HG02763 (cell line): ENCODE measurements at regions not wholly inside any gene's neighbourhood (a gene's known extent, or its start where the extent isn't known, plus 50 kb on each side); places are given as distances from the start of the nearest gene placed in this dataset.
"Not testable (repeated sequence)": the region's sequence is repeated elsewhere in the genome, so short reads cannot be mapped to it uniquely, and the experiment has no call there.

Source experiments
- ATAC-seq: cut with Tn5 transposase; IDR thresholded peaks from one replicate; pipeline ENCODE4 v1.9.1; 2021; ENCODE audit warnings: mild to moderate bottlenecking, moderate library complexity; ENCODE audit not compliant: unreplicated experiment

DNA sequence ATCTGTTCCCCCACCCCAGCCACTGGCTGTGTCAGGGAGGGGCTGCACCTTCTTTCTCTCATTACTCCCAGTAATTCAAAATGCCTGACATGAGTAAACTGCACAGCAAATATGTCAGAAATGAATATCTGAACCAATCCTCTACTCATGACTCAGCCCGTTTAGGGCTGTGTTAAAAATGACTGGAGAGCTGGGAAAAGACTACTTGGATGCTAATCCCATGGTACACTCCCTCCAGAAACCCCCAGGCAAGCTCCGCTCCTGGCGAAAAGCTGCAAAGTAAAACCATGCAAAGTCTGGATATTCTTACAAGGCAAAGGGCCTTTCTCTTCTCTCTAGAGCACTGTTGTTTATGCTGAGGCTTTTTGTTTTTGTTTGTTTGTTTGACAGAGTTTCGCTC lies 448.1 kb upstream of the DYNLRB2 start:
- ATAC-seq, result no peak

- not testable (repeated sequence) for ATAC-seq
Observed at GRCh38 chr16:80091453-80091852, 449.3 kb upstream of the DYNLRB2 start.

DNA sequence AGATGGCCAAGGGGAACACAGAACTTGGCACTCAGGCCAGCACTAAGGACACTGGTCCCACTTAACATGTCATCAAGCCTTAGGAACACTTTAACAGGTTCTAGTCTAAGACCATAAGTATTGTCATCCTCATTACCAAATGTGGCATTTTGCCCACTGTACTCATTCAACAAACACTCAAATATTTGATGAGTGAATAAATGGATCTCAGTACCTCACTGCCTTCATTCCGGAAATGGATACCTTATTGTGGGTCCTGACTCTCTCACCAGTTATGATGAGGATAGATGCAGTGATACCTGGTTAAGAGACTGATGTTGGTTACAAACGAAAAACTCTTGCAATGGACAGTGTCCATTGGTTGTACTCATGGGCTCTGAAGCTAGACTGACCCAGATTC lies 455.2 kb upstream of the DYNLRB2 start:
- ATAC-seq, result no peak

- no peak for ATAC-seq
Observed at GRCh38 chr16:80084614-80085013, 456.2 kb upstream of the DYNLRB2 start.

- ATAC-seq, result no peak
Observed at GRCh38 chr16:80084163-80084562, 456.6 kb upstream of the DYNLRB2 start.

GRCh38 chr16:80082906-80083305 lies 457.9 kb upstream of the DYNLRB2 start:
- ATAC-seq, result no peak

DNA sequence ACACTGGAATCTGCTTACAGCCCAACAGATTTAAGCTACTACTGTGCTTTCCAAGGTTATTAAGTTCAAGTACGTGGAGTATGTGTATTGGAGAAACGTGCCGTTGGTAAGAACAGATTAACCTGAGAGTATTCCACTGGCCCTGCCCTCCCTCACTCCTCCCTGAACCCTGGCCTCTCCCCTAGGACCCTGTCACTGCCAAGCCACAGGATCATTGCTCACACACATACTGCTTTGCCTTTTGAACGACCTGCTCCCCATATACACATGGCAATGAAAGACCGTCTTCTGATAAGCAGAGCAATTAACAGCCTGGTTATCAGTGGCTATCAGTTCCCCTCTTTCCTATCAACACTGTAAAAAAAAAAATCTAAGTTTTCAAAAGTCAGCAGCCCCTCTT lies 458.9 kb upstream of the DYNLRB2 start:
- no peak for ATAC-seq

- ATAC-seq, result no peak
Observed at GRCh38 chr16:80080287-80080851, 460.4 kb upstream of the DYNLRB2 start.

DNA sequence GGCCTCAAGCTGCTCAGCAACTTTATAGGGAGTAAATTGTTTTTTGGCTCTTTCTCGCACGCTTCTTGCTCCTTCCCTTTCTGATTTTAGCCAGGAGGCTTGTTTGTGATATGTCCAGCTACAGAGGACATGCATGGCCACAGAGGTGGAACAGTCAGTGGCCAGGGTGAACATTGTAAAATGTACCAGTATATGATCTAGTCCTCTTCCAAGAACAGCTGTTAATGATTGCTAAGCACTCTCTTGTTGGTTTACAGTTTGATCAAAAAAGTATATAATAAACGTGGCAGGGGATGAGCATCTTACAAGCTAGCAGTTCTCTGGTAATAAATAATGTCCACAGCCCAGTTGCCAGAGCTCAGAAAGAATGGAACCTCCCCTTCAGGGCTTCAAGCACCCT lies 461.7 kb upstream of the DYNLRB2 start:
- no peak for ATAC-seq

- no peak for ATAC-seq
Observed at GRCh38 chr16:80077696-80078095, 463.1 kb upstream of the DYNLRB2 start.

DNA sequence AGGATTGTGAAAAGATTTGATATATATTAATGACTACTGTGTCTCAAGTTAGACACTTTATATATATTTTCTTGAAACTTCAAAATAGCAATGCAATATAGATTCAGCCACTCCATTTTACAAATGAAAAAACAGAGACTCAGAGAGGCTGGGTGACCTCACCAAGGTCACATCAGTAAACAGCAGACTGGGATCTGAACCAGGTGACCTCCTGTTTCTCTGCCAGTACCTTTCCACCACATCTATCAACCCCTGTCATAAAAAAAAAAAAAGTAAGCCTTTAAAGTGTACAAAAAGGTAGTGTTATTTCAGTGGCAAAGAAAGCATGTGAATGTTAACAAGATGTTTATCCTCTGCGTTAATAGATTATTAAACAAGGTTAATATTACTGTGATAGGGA lies 466.5 kb upstream of the DYNLRB2 start:
- no peak for ATAC-seq

DNA sequence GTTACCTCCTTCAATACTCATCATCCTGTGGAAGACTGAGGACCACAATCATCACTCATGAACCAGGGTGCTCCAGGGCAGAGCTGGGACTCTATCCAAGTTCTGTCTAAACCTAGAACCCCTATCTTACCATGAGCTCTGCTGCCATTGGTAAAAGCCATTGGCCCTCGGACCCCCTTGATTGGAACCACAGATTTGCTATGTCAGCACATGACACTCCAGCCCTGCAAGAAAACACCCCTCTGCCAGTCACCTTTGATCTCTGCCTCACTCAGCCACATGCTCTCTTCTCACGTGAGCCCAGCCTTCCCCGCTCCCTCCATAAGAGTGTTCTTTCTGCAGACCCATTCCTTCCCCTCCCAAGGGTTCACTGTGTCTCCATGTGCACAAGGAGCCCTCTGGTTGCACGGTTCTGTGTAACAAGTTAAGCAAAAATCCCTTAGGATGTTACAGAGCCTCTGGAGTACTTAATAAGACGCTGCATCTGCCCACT lies 468.8 kb upstream of the DYNLRB2 start:
- ATAC-seq, result no peak

- ATAC-seq, result no peak
Observed at GRCh38 chr16:80066805-80067580, 466.5 kb upstream of the MAF start.

DNA sequence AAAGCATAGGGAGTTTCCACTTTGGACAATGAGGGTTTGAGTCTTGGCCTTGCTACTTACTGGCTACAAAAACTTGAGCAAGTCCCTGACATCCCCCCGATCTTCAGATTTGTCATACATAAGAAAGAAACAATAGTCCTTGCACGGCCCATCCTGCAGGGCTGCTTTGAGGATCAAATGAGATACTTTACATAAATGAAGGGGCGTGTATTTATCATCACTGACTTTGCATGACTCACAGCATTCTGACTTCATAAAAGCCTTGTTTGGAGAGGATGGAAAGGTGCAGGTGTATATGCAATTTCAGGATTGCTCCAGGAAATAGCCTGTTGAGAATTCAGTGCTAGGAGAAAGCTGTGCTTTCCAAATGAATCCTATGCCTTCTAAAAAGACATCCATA lies 465.0 kb upstream of the MAF start:
- no peak for ATAC-seq

DNA sequence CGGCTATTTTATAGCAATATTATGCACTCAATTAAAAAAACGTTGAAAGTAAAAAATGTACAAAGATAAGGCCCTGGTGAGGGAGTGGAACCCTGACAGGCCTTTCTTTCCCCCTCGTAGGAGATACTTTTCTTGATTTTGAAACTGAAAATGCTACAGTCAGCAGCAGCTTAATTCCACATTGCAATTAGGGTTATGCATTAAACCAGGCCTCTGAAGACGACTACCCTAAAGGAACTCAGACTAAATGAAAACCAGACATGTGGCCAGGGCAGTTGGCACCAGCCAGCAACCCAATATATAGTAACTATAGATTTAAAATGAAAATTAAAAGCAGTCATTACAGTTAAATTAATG lies 463.2 kb upstream of the MAF start:
- ATAC-seq, result no peak

DNA sequence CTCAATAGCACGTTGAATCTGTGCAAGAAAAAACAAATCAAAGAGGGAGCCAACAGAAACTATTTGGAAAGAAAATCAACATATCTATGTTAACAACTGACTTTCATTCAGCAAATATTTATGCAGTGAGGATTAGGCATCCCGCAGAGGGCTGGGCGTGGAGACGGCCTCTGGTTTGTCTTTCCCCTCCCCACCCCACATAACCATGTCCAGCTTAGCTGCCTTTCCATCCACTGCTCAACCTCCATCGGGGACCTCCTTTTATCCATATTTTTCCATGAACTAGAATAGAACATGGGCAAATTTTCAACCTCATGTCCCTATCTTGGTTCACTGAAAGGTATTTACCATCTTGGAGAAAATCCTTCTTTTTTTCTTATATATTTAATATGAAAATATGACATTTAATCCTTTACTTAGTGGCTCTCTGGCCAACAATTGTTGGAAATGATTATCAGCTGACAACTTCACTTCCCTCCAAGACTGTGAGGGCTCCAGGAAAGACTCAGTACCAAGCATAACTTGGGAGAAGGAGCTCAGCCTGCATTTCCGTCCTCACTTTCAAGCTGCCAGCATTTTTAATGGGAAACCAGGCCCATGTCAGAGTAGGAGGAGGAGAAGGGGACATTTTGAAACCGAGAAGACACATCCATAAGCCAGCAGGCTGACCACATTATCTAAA lies 462.6 kb upstream of the MAF start:
- ATAC-seq, result no peak

DNA sequence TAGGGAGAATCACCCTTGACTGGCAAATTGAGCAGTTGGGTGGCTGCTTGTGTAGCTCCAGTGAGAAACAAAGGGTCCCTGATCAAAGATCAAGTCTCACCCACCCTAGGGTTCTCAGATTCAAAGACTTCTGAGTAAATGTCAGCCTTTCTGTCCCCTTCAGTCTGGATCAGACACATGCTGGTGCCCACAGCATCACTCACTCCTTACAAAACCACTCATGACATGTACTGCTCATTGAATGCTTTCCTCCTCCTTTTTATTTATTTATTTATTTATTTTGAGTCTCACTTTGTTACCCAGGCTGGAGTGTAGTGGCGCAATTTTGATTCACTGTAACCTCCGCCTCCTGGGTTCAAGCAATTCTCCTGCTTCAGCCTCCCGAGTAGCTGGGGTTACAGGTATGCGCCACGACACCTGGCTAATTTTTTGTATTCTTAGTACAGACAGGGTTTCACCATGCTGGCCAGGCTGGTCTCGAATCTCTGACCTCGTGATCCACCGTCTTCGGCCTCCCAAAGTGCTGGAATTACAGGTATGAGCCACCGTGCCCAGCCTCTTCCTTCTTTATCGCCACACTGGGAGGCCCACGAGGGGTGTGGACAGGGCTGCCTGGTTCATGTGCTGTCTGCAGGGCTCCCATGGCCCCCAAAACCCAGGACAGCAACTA lies 462.0 kb upstream of the MAF start:
- no peak for ATAC-seq

DNA sequence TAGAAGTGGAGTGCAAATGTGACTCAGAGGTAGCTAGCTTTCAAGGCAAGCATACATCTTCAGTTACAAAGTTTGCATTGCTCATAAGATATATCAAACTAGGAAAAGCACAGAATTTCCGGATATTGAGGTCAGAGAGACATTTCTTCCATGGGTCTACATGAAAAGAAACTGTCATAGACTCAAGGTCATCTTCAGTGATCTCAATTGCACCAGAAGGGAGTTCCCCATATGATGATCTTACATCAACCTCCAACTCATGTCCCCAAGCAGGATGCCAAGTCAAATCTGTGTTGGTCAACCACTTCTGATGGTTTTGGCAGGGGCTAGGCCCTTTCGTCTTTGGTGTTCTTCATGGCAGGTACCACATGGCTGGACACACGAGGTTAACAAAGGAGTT lies 459.9 kb upstream of the MAF start:
- no peak for ATAC-seq

GRCh38 chr16:80059836-80060235 lies 459.3 kb upstream of the MAF start:
- ATAC-seq, result no peak

- no peak for ATAC-seq
Observed at GRCh38 chr16:80058214-80058613, 457.7 kb upstream of the MAF start.

- ATAC-seq, result no peak
Observed at GRCh38 chr16:80056324-80056723, 455.8 kb upstream of the MAF start.

DNA sequence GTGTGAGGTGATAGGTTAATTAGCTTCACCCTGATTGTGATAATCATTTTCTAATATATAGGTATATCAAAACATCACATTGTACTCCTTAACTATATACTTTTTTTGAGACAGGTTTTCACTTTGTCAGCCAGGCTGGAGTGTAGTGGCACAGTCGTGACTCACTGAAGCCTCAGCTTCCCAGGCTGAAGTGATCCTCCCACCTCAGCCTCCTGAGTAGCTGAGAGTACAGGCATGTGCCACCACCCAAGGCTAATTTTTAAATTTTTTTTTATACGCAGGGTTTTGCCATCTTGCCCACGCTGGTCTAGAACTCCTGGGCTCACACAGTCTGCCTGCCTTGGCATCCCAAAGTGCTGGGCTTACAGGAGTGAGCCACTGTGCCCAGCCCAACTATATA lies 455.3 kb upstream of the MAF start:
- no peak for ATAC-seq
